IPS DF 6.9 (cell line): ENCODE measurements at regions not wholly inside any gene's neighbourhood (a gene's known extent, or its start where the extent isn't known, plus 50 kb on each side); places are given as distances from the start of the nearest gene placed in this dataset.

Experiments used
- DNase-seq: peaks from one replicate; pipeline ENCODE4 v3.0.0-alpha.2; 2013; ENCODE audit warnings: low read depth, low spot score
- H3K27ac ChIP-seq: one replicate; pipeline ENCODE4 v1.5.1; 2013; ENCODE audit warnings: low read length, control low read depth
- H3K27me3 ChIP-seq: 2 replicates; pipeline ENCODE4 v1.6.1; 2013; ENCODE audit warnings: mild to moderate bottlenecking, low read length; ENCODE audit not compliant: control insufficient read depth, insufficient read depth
- H3K36me3 ChIP-seq: 2 replicates; pipeline ENCODE4 v1.6.1; 2013; ENCODE audit warnings: low read length; ENCODE audit not compliant: control insufficient read depth, insufficient read depth
- H3K4me1 ChIP-seq: 2 replicates; pipeline ENCODE4 v1.6.1; 2013; ENCODE audit warnings: low read length; ENCODE audit not compliant: control insufficient read depth, insufficient read depth
- H3K4me3 ChIP-seq: 2 replicates; pipeline ENCODE4 v1.5.1; 2013; ENCODE audit warnings: mild to moderate bottlenecking, low read length
- H3K9me3 ChIP-seq: 2 replicates; pipeline ENCODE4 v1.6.1; 2013; ENCODE audit warnings: low read length, inconsistent platforms; ENCODE audit not compliant: control insufficient read depth, insufficient read depth
- WGBS: extraction: QIAGEN DNeasy Blood & Tissue Kit; methylation state at CpG from one replicate; pipeline ENCODE4 v1.1.7; 2013; ENCODE audit warnings: mixed read lengths, missing lambda C conversion rate; ENCODE audit not compliant: insufficient read length, insufficient coverage; 5-methylcytosine and 5-hydroxymethylcytosine counted together

- WGBS = no CpG with 5 or more reads among the region's 10 CpGs
- H3K27ac ChIP-seq = no peak overlapping the region
- no peaks in the 10 kb centered on the region for H3K36me3 ChIP-seq
- no peak overlapping the region for H3K4me3 ChIP-seq
- H3K27me3 ChIP-seq = no peaks in the 10 kb centered on the region
- H3K4me1 ChIP-seq = peaks cover 6% of the 10 kb centered on the region
- H3K9me3 ChIP-seq = no peaks in the 10 kb centered on the region
- no peak for DNase-seq
These were observed 53.1 kb upstream of the BCO1 start for GRCh38 chr16:81185416-81185815.

GRCh38 chr16:81181013-81181720 lies 57.3 kb upstream of the BCO1 start:
- Histone ChIP-seq H3K9me3 (no peaks in the 10 kb centered on the region), H3K4me3 (peak overlapping the region; percentile 4; the same call in 1 of the 2 replicates), H3K4me1 (peaks cover 6% of the 10 kb centered on the region), H3K27me3 (no peaks in the 10 kb centered on the region), H3K27ac (no peak overlapping the region), H3K36me3 (no peaks in the 10 kb centered on the region)
- no CpG with 5 or more reads among the region's 13 CpGs for WGBS
- DNase-seq = peak; percentile 85

- no peak overlapping the region for H3K27ac ChIP-seq
- no peak overlapping the region for H3K4me3 ChIP-seq
These were observed 57.9 kb upstream of the BCO1 start for GRCh38 chr16:81180578-81180977.

GRCh38 chr16:81179219-81179618 lies 59.3 kb upstream of the BCO1 start:
- DNase-seq = no peak
- Histone ChIP-seq H3K4me1 (peaks cover 6% of the 10 kb centered on the region; the same call in 1 of the 2 replicates), H3K9me3 (no peaks in the 10 kb centered on the region), H3K4me3 (no peak overlapping the region), H3K27me3 (no peaks in the 10 kb centered on the region), H3K27ac (no peak overlapping the region), H3K36me3 (no peaks in the 10 kb centered on the region)
- WGBS = no CpG with 5 or more reads among the region's 7 CpGs

More at GRCh38 chr16:81180578-81180977, 57.9 kb upstream of the BCO1 start:
- Histone ChIP-seq H3K9me3 (no peaks in the 10 kb centered on the region), H3K36me3 (no peaks in the 10 kb centered on the region), H3K4me1 (peaks cover 6% of the 10 kb centered on the region), H3K27me3 (no peaks in the 10 kb centered on the region)
- DNase-seq = no peak
- WGBS = no CpG with 5 or more reads among the region's 6 CpGs

- H3K36me3 ChIP-seq = no peaks in the 10 kb centered on the region
- DNase-seq = no peak
- H3K4me1 ChIP-seq = no peaks in the 10 kb centered on the region
- no peak overlapping the region for H3K27ac ChIP-seq
- H3K9me3 ChIP-seq = no peaks in the 10 kb centered on the region
- no peak overlapping the region for H3K4me3 ChIP-seq
- WGBS = no CpG with 5 or more reads among the region's 7 CpGs
- H3K27me3 ChIP-seq = no peaks in the 10 kb centered on the region
These were observed 63.1 kb upstream of the BCO1 start for GRCh38 chr16:81175325-81175891.

GRCh38 chr16:81174644-81175324 lies 63.7 kb upstream of the BCO1 start:
- DNase-seq = no peak
- H3K9me3 ChIP-seq = no peaks in the 10 kb centered on the region
- H3K27me3 ChIP-seq = no peaks in the 10 kb centered on the region
- no peak overlapping the region for H3K4me3 ChIP-seq
- no peaks in the 10 kb centered on the region for H3K36me3 ChIP-seq
- no peak overlapping the region for H3K27ac ChIP-seq
- H3K4me1 ChIP-seq = no peaks in the 10 kb centered on the region
- WGBS = no CpG with 5 or more reads among the region's 13 CpGs

GRCh38 chr16:81172769-81173658 lies 65.5 kb upstream of the BCO1 start:
- no peak overlapping the region for H3K4me3 ChIP-seq
- H3K4me1 ChIP-seq = no peaks in the 10 kb centered on the region
- no peaks in the 10 kb centered on the region for H3K9me3 ChIP-seq
- H3K27me3 ChIP-seq = no peaks in the 10 kb centered on the region
- DNase-seq = no peak
- no peak overlapping the region for H3K27ac ChIP-seq
- 100% methylated on average over 2 of the region's 13 CpGs for WGBS
- no peaks in the 10 kb centered on the region for H3K36me3 ChIP-seq

GRCh38 chr16:81170824-81171223 lies 67.7 kb upstream of the BCO1 start:
- no CpG with 5 or more reads among the region's 7 CpGs for WGBS
- no peaks in the 10 kb centered on the region for H3K9me3 ChIP-seq

GRCh38 chr16:81168406-81168805 lies 70.1 kb upstream of the BCO1 start:
- Histone ChIP-seq H3K36me3 (no peaks in the 10 kb centered on the region), H3K9me3 (no peaks in the 10 kb centered on the region), H3K27me3 (no peaks in the 10 kb centered on the region), H3K4me1 (no peaks in the 10 kb centered on the region), H3K4me3 (no peak overlapping the region), H3K27ac (no peak overlapping the region)
- DNase-seq = no peak
- WGBS = 100% methylated on average over 1 of the region's 1 CpG

More at GRCh38 chr16:81170824-81171223, 67.7 kb upstream of the BCO1 start:
- no peak overlapping the region for H3K4me3 ChIP-seq
- no peak overlapping the region for H3K27ac ChIP-seq
- DNase-seq = no peak
- H3K4me1 ChIP-seq = no peaks in the 10 kb centered on the region
- no peaks in the 10 kb centered on the region for H3K36me3 ChIP-seq
- no peaks in the 10 kb centered on the region for H3K27me3 ChIP-seq

- no peaks in the 10 kb centered on the region for H3K4me1 ChIP-seq
- DNase-seq = no peak
- H3K36me3 ChIP-seq = no peaks in the 10 kb centered on the region
- H3K4me3 ChIP-seq = no peak overlapping the region
- WGBS = no CpG with 5 or more reads among the region's 6 CpGs
- no peaks in the 10 kb centered on the region for H3K9me3 ChIP-seq
- H3K27me3 ChIP-seq = no peaks in the 10 kb centered on the region
- no peak overlapping the region for H3K27ac ChIP-seq
These were observed 70.6 kb upstream of the BCO1 start for GRCh38 chr16:81167851-81168250.
